HepG2 (cell line): ENCODE measurements at regions not wholly inside any gene's neighbourhood (a gene's known extent, or its start where the extent isn't known, plus 50 kb on each side); places are given as distances from the start of the nearest gene placed in this dataset.
A peak's percentile ranks its signal among the peaks of the same experiment; 100 is the strongest.

Experiments
- CENPBD1 ChIP-seq: sonication (generic); formaldehyde crosslinking; IDR thresholded peaks from 2 replicates; pipeline ENCODE4 v1.8.0; 2022; ENCODE audit warnings: missing genetic modification reagents, low read depth, mild to moderate bottlenecking, borderline replicate concordance
- FOXJ3 ChIP-seq: sonication (generic); formaldehyde crosslinking; IDR thresholded peaks from 2 replicates; pipeline ENCODE4 v1.4.0; 2020; ENCODE audit warnings: missing genetic modification reagents, mild to moderate bottlenecking, borderline replicate concordance
- FOXP4 ChIP-seq: sonication (generic); formaldehyde crosslinking; IDR thresholded peaks from 2 replicates; pipeline ENCODE4 v1.4.0; 2020; ENCODE audit warnings: missing genetic modification reagents
- HNF4G ChIP-seq, 2 experiments: sonication (generic) in 1 of 2; formaldehyde crosslinking in 1 of 2; IDR thresholded peaks; 2 replicates each; pipeline versions ENCODE4 v1.4.0 to v1.6.1; 2011 to 2020; ENCODE audit warnings: borderline replicate concordance in 2 of 2, low read depth in 2 of 2, mild to moderate bottlenecking in 2 of 2, low read length in 1 of 2, missing genetic modification reagents in 1 of 2, moderate library complexity in 1 of 2
- IRF9 ChIP-seq: sonication (generic); formaldehyde crosslinking; IDR thresholded peaks from 2 replicates; pipeline ENCODE4 v1.8.0; 2022; ENCODE audit warnings: missing genetic modification reagents, mild to moderate bottlenecking, borderline replicate concordance
- MLLT10 ChIP-seq: sonication (generic); formaldehyde crosslinking; IDR thresholded peaks from 2 replicates; pipeline ENCODE4 v1.4.0; 2020; ENCODE audit warnings: missing genetic modification reagents
- NR0B2 ChIP-seq: sonication (generic); formaldehyde crosslinking; IDR thresholded peaks from 2 replicates; pipeline ENCODE4 v1.4.0; 2020; ENCODE audit warnings: mild to moderate bottlenecking, missing genetic modification reagents
- NR3C1 ChIP-seq: sonication (generic); formaldehyde crosslinking; IDR thresholded peaks from 2 replicates; pipeline ENCODE4 v1.4.0; 2020; ENCODE audit warnings: missing genetic modification reagents
- PHF21A ChIP-seq: sonication (generic); formaldehyde crosslinking; IDR thresholded peaks from 2 replicates; pipeline ENCODE4 v1.5.0; 2020; ENCODE audit warnings: mild to moderate bottlenecking, missing genetic modification reagents
- RBM39 ChIP-seq: fragments of 200-400 bp; formaldehyde crosslinking; IDR thresholded peaks from one replicate; pipeline ENCODE4 v1.6.1; 2018; ENCODE audit warnings: antibody characterized with exemption, mild to moderate bottlenecking, low read depth, low read length; ENCODE audit not compliant: poor library complexity, severe bottlenecking
- REL ChIP-seq: sonication (generic); formaldehyde crosslinking; conservative IDR thresholded peaks from 2 replicates; pipeline ENCODE4 v1.8.0; 2022; ENCODE audit warnings: mild to moderate bottlenecking, missing genetic modification reagents, moderate library complexity
- SMARCC2 ChIP-seq: fragments of 450-650 bp; IDR thresholded peaks from 2 replicates; pipeline ENCODE4 v1.6.1; 2017; ENCODE audit warnings: antibody characterized with exemption, mild to moderate bottlenecking
- SNAPC2 ChIP-seq: sonication (generic); formaldehyde crosslinking; IDR thresholded peaks from 2 replicates; pipeline ENCODE4 v1.8.1; 2022; ENCODE audit warnings: mild to moderate bottlenecking, missing genetic modification reagents
- SOX6 ChIP-seq, 2 experiments: fragments of 450-650 bp in 1 of 2; sonication (generic) in 1 of 2; formaldehyde crosslinking in 1 of 2; IDR thresholded peaks; 2 replicates each; pipeline versions ENCODE4 v1.4.0 to v1.6.1; 2017 to 2020; ENCODE audit warnings: antibody characterized with exemption in 1 of 2, mild to moderate bottlenecking in 1 of 2, missing genetic modification reagents in 1 of 2
- TAF1 ChIP-seq: sonication (generic); formaldehyde crosslinking; IDR thresholded peaks from 2 replicates; pipeline ENCODE4 v1.4.0; 2020; ENCODE audit warnings: missing genetic modification reagents
- YEATS4 ChIP-seq: sonication (generic); formaldehyde crosslinking; IDR thresholded peaks from 2 replicates; pipeline ENCODE4 v1.4.0; 2020; ENCODE audit warnings: missing genetic modification reagents, borderline replicate concordance
- ZBTB1 ChIP-seq: sonication (generic); formaldehyde crosslinking; IDR thresholded peaks from 2 replicates; pipeline ENCODE4 v1.4.0; 2020; ENCODE audit warnings: missing genetic modification reagents, borderline replicate concordance
- ZNF205 ChIP-seq: IDR thresholded peaks from 2 replicates; pipeline ENCODE4 v1.6.1; 2018; ENCODE audit warnings: missing biosample characterization, missing genetic modification reagents
- ZNF33A ChIP-seq: sonication (generic); formaldehyde crosslinking; IDR thresholded peaks from 2 replicates; pipeline ENCODE4 v1.5.1; 2020; ENCODE audit warnings: missing genetic modification reagents, mild to moderate bottlenecking, moderate library complexity, borderline replicate concordance
- ZNF34 ChIP-seq: sonication (generic); formaldehyde crosslinking; IDR thresholded peaks from 2 replicates; pipeline ENCODE4 v1.4.0; 2020; ENCODE audit warnings: mild to moderate bottlenecking, missing genetic modification reagents, borderline replicate concordance
- ZNF530 ChIP-seq: sonication (generic); formaldehyde crosslinking; IDR thresholded peaks from 2 replicates; pipeline ENCODE4 v1.5.0; 2020; ENCODE audit warnings: low read depth, mild to moderate bottlenecking, missing genetic modification reagents
- ZNF564 ChIP-seq: sonication (generic); formaldehyde crosslinking; IDR thresholded peaks from 2 replicates; pipeline ENCODE4 v1.8.1; 2023; ENCODE audit warnings: mild to moderate bottlenecking, missing genetic modification reagents
- ZNF710 ChIP-seq: sonication (generic); formaldehyde crosslinking; IDR thresholded peaks from 2 replicates; pipeline ENCODE4 v1.5.0; 2020; ENCODE audit warnings: mild to moderate bottlenecking, missing genetic modification reagents, borderline replicate concordance

- no peak for TF ChIP-seq MLLT10 (CRISPR knock-in tag)
- TF ChIP-seq CENPBD1 (CRISPR knock-in tag), result no peak
- no peak for TF ChIP-seq ZBTB1 (CRISPR knock-in tag)
- TF ChIP-seq NR0B2, result no peak
- TF ChIP-seq ZNF710 (CRISPR knock-in tag), result no peak
- TF ChIP-seq SMARCC2, result no peak
- TF ChIP-seq SNAPC2 (CRISPR knock-in tag), result no peak
- TF ChIP-seq ZNF33A (CRISPR knock-in tag), result no peak
- TF ChIP-seq SOX6 (IDR thresholded peaks at IDR 0.05), result no peak
- TF ChIP-seq SOX6 (CRISPR knock-in tag; IDR thresholded peaks at IDR 0.05), result no peak
- no peak for TF ChIP-seq YEATS4
- TF ChIP-seq FOXP4 (CRISPR knock-in tag), result peak; percentile 49; the same call in 1 of the 2 replicates
- no peak for TF ChIP-seq ZNF34
- TF ChIP-seq ZNF205 (CRISPR knock-in tag), result no peak
- TF ChIP-seq TAF1 (CRISPR knock-in tag), result no peak
- peak; percentile 2; the same call in 1 of the 2 replicates for TF ChIP-seq PHF21A
- no peak for TF ChIP-seq FOXJ3
- TF ChIP-seq IRF9 (CRISPR knock-in tag), result no peak
- no peak for TF ChIP-seq REL (CRISPR knock-in tag)
- no peak for TF ChIP-seq RBM39
- no peak for TF ChIP-seq HNF4G (IDR thresholded peaks at IDR 0.05; ENCODE audit: borderline replicate concordance, low read depth, low read length)
- TF ChIP-seq HNF4G (CRISPR knock-in tag; IDR thresholded peaks at IDR 0.05; ENCODE audit: borderline replicate concordance, low read depth), result no peak
- TF ChIP-seq ZNF564 (CRISPR knock-in tag), result no peak
- no peak for TF ChIP-seq ZNF530
- TF ChIP-seq NR3C1 (CRISPR knock-in tag), result no peak
Measured at GRCh38 chr22:27669798-27670599, 131.6 kb downstream of the MN1 start (continued).
